ENCODE measurements at regions not wholly inside any gene's neighbourhood (a gene's known extent, or its start where the extent isn't known, plus 50 kb on each side); places are given as distances from the start of the nearest gene placed in this dataset.

- TF ChIP-seq CTCF (IDR thresholded peaks at IDR 0.05; ENCODE audit: low read length) (no peak), EZH2 (IDR thresholded peaks at IDR 0.05; ENCODE audit: borderline replicate concordance, low read length) (no peak)
Measured at GRCh38 chr3:95418251-95418650, 1355.4 kb downstream of the NSUN3 start.
